Osteocyte (in vitro differentiated cells): ENCODE measurements at regions not wholly inside any gene's neighbourhood (a gene's known extent, or its start where the extent isn't known, plus 50 kb on each side); places are given as distances from the start of the nearest gene placed in this dataset.

Experiments used
- DNase-seq: peaks from one replicate; pipeline ENCODE4 v3.0.0; 2021; ENCODE audit warnings: mixed read lengths; ENCODE audit not compliant: unreplicated experiment; ENCODE audit errors: extremely low spot score
- H3K27ac Mint-ChIP-seq: one replicate; pipeline ENCODE4 v1.8.0; 2021; ENCODE audit warnings: mild to moderate bottlenecking, mixed read lengths; ENCODE audit not compliant: unreplicated experiment
- H3K27me3 Mint-ChIP-seq: one replicate; pipeline ENCODE4 v1.8.0; 2021; ENCODE audit warnings: mixed read lengths; ENCODE audit not compliant: unreplicated experiment
- H3K36me3 Mint-ChIP-seq: one replicate; pipeline ENCODE4 v1.8.0; 2021; ENCODE audit warnings: mixed read lengths; ENCODE audit not compliant: unreplicated experiment
- H3K4me1 Mint-ChIP-seq: one replicate; pipeline ENCODE4 v1.8.0; 2021; ENCODE audit warnings: mixed read lengths; ENCODE audit not compliant: unreplicated experiment
- H3K4me3 Mint-ChIP-seq: one replicate; pipeline ENCODE4 v1.8.0; 2021; ENCODE audit warnings: mild to moderate bottlenecking, moderate library complexity, mixed read lengths; ENCODE audit not compliant: unreplicated experiment
- H3K9me3 Mint-ChIP-seq: one replicate; pipeline ENCODE4 v1.8.0; 2021; ENCODE audit warnings: mixed read lengths; ENCODE audit not compliant: unreplicated experiment
- CTCF ChIP-seq: fragments of 200-600 bp; sonication (generic); IDR thresholded peaks from 2 replicates; pipeline ENCODE4 v1.5.0; 2021; ENCODE audit warnings: antibody characterized with exemption, mild to moderate bottlenecking, moderate library complexity

- no peaks in the 10 kb centered on the region for H3K27me3 Mint-ChIP-seq
- no peak overlapping the region for H3K27ac Mint-ChIP-seq
- no peak for DNase-seq
Measured at GRCh38 chr5:124839371-124839998, 93.0 kb upstream of the ZNF608 start.

GRCh38 chr5:124841829-124842712, 95.6 kb upstream of the ZNF608 start:
- H3K27me3 Mint-ChIP-seq = no peaks in the 10 kb centered on the region
- TF ChIP-seq CTCF = no peak
- peaks cover 5% of the 10 kb centered on the region for H3K9me3 Mint-ChIP-seq
- H3K4me3 Mint-ChIP-seq = no peak overlapping the region
- peaks cover 2% of the 10 kb centered on the region for H3K36me3 Mint-ChIP-seq
- H3K4me1 Mint-ChIP-seq = peaks cover 39% of the 10 kb centered on the region
- peak overlapping the region; percentile 79 for H3K27ac Mint-ChIP-seq
- DNase-seq = peak; percentile 86

More at GRCh38 chr5:124839371-124839998, 93.0 kb upstream of the ZNF608 start:
- peaks cover 39% of the 10 kb centered on the region for H3K4me1 Mint-ChIP-seq
- peaks cover 17% of the 10 kb centered on the region for H3K9me3 Mint-ChIP-seq
- no peak overlapping the region for H3K4me3 Mint-ChIP-seq
- peaks cover 4% of the 10 kb centered on the region for H3K36me3 Mint-ChIP-seq
- TF ChIP-seq CTCF = no peak

GRCh38 chr5:124842725-124843595, 96.5 kb upstream of the ZNF608 start:
- Mint-ChIP-seq H3K4me1 (peaks cover 43% of the 10 kb centered on the region), H3K9me3 (peaks cover 5% of the 10 kb centered on the region), H3K4me3 (no peak overlapping the region), H3K36me3 (peaks cover 2% of the 10 kb centered on the region), H3K27me3 (no peaks in the 10 kb centered on the region), H3K27ac (peak overlapping the region; percentile 79)
- no peak for TF ChIP-seq CTCF
- DNase-seq = no peak

- no peak for TF ChIP-seq CTCF
- H3K4me3 Mint-ChIP-seq = no peak overlapping the region
- DNase-seq = no peak
- H3K27me3 Mint-ChIP-seq = no peaks in the 10 kb centered on the region
- peaks cover 2% of the 10 kb centered on the region for H3K36me3 Mint-ChIP-seq
- H3K4me1 Mint-ChIP-seq = peaks cover 48% of the 10 kb centered on the region
- H3K9me3 Mint-ChIP-seq = peaks cover 5% of the 10 kb centered on the region
- H3K27ac Mint-ChIP-seq = peak overlapping the region; percentile 34
Measured at GRCh38 chr5:124843596-124843899, 97.1 kb upstream of the ZNF608 start.
